GM19240 (cell line): ENCODE measurements at regions not wholly inside any gene's neighbourhood (a gene's known extent, or its start where the extent isn't known, plus 50 kb on each side); places are given as distances from the start of the nearest gene placed in this dataset.

Source experiments
- DNase-seq: peaks from one replicate; pipeline ENCODE4 v3.0.0; 2011; ENCODE audit warnings: low spot score; ENCODE audit not compliant: insufficient read length

DNA sequence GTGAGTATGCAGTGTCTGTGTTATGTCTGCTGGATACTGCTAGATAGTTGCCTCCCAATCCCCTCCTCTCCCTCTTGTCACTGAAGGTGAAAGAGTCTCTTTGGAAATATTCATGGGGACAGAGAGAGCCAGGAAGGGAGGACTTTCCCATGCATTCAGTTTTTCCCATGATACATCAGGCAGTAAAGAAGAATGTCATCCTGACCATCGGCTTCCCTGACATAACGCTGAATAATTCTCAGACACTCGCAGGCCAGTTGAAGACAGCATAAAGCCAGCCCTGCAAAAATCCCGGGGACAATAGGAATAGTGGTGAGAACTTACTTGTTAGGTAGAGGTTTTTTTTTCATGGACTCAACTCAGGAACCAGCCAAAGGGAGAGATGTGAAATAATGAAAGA lies 58.1 kb downstream of the KLF4 start:
- no peak for DNase-seq

DNA sequence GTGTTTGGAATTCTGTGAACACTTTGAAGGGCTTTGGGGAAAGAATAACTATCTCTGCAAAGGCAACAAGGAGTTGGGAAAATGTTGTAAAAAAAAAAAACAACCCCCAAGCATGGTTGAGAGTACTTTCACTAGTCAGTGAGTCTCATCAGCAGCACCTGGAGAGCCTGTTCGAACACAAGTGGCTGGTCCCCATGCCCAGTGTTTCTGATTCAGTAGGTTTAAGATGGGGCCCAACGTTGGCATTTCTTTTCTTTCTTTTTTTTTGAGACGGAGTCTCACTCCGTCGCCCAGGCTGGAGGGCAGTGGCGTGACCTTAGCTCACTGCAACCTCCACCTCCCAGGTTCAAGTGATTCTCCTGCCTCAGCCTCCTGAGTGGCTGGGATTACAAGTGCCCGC lies 59.5 kb downstream of the KLF4 start:
- no peak for DNase-seq

DNA sequence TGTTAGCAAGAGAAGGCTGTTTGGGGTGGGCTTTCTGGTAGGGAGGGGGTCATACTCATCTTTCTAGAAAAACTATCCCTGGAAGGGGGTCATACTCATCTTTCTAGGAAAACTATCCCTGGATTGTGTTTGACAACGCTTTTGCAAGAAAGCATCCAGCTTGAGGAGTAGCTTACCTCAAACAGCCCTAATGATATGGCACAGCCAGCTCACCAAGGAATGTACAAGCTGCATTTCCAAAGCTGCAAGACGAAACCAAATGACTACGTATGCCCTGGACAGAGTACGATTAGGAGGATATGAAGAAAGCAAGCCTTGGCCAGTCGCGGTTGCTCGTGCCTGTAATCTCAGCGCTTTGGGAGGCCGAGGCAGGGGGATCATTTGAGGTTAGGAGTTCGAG lies 63.4 kb downstream of the KLF4 start:
- no peak for DNase-seq

DNA sequence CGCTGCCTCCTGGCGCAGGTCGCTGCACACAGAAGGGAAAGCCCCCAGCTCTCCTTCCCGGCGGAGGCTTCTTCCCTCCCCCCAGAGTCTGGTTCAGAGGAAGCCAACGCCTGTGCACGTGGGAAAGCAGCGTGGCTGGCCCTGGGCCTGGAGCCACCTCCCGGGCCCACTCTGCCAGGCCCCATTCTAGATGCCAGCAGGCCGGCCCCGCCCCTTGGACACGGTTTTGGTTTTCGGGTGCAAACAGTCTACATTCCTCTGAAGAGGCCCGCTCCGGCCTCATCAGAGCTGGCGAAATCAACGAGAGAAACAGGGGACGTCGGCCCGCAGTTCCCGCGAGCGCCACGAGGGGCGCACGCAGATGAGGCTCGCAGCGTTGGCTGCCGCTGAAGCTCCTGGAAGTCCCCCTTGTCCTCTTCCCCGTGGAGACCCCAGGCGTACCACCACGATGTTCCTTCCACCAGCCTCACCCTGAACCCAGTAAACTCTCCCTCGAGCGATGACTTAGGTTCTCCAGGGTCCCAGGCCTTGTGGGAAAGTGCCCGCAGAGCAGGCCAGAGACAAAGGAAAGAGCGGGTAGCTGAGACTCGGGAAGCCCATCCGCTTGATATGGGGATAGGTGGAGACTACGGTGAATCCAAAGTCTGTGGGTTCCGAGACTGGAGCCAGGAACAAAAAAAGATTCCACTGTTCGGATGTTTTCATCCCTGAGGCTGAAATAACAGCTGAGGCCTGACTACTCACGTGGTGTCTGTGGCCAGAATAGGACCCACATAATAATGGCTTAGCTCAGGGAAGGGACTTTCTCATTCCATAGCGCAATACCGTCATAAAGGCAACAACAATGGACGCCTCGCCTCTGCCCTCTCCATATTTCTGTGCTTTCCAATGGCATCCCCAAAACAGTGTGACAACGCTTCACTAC lies 64.2 kb downstream of the KLF4 start:
- peak; percentile 34 for DNase-seq

DNA sequence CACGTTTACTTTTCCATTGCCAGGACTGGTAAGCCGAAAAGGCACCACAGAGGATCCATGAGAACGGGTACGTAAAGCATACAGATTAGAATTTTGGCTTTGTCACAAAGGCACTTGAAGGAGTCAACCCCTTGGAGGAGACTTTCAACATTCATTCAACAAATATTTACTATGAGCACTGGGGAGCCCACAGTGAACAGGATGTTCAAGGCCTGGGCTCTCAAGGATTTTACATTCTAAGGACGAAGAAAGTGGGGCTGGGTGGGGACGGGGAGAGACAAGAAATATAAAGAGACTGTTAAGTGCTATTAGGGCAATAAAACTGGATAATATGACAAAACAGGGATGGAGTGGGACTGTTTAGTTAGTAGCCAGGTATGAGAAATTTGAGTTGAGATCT lies 66.0 kb downstream of the KLF4 start:
- DNase-seq = no peak

DNA sequence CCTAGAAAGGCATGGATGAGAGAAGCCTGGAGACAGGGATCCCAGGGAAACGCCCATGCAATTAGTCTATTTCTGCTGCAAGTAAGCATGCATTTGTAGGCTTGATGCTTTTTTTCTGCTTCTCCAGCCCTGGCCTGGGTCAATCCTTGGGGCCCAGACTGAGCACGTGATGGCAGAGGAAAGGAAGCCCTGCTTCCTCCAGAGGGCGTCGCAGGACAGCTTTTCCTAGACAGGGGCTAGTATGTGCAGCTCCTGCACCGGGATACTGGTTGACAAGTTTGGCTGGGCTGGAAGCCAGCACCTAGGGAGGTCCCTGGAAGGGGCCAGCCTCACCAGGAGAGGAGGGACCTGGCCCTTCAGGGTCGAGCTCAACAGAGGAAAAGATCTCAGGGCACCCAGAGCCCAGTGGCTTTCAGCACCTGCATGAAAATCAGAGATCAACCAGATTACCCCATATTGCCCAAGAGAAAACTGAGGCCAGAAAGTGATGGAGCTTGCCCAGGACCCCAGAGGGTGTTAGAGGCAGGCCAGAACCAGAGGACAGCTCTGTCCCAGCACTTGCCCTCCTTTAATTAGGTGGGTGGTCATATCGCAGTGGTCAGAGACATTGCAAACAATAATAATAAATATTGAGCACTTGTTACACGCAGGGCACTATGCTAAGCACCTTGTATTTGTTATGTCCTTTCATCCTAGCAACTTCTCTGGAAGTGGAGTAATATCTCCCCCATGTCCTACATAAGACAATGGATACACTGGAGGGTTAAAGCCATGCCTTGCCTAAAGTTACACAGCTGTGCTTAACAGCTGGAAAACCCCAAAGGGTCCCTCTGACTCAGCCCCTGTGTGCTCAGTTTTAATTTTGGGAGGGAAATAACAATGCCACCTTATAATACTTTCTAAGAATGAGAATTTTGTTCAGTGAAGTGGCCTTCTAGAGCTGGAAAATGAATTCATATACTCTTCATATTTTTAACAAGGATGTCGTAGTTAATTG lies 67.1 kb downstream of the KLF4 start:
- DNase-seq = no peak

DNA sequence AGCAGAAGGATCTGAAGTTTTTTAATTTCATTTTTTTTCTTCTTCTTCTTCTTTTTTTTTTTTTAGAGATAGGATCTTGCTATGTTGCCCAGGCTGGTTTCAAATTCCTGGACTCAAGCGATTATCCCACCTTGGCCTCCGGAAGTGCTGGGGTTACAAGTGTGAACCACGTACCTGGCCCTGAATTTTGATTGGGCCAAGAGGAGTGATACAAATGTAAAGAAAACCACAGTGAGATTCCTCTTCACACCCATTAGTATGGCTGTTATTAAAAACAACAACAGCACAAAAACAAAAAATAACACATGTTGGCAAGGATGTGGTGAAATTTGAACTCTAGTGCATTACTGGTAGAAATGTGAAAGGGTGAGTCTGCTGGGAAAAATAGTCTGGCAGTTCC lies 79.1 kb downstream of the KLF4 start:
- no peak for DNase-seq

DNA sequence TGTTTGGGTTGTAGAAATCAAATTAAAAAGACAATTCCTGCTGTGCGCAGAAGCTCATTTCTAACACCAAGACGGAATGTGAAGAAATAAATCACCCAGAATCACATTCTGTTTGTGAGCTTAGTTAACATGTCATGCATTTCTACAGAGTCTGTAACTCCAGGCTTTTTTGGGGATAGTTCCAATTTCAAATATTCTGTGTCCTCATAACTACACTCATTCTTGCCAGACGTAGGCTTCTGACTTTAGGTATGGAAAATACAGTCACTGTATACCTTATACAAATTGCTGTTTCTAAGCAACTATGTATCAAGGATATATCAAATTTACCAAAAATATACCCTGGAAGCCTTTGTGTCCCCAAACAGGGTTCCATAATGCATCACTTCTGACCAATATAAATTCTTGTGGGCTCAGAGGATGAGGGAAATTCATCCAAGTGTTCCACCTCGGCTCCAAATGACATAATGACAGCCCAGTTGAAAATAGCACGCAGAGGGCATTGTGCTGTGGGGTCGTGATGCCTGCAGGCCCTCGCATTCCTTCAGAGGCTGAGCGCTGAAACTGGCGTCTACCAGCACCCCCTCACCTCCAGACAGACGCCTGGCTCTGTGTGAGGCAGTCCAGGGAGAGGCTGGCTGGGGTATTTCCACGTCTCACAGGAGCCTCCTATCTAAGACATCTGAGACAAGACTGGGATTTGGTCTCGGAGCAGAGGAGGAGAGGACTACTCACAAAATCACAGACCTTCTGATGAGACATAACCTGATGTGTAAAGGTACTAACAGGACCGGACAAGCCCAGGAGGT lies 79.8 kb downstream of the KLF4 start:
- DNase-seq = no peak

DNA sequence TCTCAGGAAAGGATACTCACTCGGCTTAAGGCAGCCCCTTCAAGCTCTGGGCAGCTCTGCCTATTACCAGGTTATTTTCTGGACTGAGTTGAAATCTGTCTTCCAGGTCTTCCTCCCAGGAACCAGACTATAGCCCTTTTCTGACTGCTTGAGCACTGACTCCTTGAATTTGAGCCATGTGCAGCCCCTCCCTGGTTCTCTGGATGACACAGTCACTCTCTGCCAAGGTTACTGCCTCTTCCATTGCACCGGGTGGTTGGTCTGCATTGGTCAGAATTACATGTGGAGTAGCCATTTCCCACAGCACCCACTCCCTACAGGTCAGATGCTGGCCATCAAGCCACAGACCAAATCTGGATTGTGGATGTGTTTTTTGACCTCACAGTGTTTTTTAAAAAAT lies 81.9 kb downstream of the KLF4 start:
- DNase-seq = no peak

DNA sequence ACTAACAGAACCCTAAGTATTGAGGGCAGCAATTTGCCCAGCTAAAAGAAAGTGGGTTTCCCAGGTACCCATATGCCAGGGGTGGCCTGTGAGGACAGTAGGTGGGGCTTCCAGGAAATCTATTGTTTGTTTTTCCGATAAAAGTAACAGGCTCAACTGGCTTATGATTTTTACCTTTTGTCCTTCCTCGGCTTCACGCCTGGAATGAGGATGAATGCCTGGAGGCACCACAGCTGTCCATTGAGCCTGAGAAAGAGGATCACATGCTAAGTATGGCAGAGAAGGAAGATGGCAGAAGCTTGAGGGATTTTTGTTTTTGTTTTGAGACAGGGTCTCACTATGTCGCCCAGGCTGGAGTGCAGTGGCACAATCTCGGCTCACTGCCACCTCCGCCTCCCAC lies 84.1 kb downstream of the KLF4 start:
- no peak for DNase-seq

DNA sequence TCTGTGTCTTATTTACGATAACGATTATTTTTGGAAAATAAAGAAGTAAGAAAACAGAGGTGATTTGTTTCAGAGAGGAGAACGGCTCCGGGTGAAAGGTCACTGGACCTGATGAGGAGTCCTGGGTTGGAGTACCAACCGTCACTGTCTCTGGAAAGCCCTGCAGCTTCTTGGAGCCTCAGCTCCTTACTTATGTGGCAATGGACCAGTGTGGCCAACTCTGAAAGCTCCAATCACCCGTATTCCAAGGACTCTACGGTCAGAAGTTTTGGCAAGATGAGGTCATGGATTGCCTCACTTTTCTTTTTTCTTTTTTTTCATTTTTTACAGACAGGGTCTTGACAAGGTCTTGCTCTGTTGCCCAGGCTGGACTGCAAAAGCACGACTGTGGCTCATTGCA lies 84.8 kb downstream of the KLF4 start:
- no peak for DNase-seq

DNA sequence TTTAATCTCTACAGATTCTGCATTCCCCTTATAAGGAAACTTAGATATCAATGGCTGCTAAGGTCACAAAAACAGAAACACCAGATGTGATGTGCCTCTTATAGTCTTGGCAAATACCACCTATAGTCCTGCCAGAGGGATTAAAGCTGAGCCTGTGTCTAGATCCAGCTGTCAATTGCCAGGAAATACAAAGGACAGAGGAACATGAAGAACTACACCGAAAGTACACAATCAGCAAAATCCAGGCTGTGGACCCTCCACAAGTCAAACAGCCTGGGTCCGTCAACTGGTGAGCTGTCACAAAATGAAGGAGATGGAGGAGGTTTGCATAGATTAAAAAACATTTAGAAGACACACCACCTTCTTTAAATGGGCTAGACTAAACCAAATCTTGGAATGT lies 85.4 kb downstream of the KLF4 start:
- DNase-seq = no peak

DNA sequence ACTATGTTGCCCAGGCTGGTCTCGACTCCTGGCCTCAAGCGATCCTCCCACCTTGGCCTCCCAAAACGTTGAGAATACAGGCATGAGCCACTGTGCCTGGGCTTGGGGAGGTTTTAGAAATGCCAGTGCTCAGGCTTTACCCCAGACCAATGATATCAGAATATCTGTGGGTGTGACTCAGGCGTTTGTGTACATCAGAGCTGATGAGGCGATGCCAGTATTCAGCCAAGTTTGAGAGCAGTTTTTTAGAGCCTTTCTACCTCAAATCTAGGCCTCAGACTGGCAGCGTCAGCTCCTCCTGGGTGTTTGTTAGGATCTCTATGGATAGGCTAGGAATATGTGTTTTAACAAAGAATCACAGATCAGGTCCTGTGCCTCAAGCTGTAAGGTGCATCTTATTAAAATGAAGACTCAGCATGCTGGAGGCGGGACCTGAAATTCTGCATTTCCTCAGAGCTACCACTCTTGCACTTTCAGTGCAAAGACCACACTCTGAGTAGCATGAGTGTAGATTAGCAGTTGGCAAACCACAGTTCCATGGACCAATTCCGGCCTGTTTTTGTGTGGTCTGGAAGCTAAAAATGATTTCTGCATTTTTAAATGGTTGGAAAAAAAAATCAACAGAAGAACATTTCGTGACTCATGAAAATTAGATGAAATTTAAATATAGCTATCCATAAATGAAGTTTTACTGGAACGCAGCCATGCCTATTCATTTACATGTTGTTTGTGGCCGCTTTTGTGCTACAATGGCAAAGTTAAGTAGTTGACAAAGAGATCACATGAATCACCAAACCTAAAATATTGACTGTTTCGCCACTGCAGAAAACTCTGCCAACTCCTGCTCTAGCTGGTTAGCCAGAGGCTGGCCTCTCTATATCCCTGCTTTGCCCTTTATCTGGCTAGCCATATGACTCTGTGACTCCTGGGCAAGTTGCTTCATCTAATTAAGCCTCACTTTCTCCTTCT lies 92.2 kb downstream of the KLF4 start:
- no peak for DNase-seq

DNA sequence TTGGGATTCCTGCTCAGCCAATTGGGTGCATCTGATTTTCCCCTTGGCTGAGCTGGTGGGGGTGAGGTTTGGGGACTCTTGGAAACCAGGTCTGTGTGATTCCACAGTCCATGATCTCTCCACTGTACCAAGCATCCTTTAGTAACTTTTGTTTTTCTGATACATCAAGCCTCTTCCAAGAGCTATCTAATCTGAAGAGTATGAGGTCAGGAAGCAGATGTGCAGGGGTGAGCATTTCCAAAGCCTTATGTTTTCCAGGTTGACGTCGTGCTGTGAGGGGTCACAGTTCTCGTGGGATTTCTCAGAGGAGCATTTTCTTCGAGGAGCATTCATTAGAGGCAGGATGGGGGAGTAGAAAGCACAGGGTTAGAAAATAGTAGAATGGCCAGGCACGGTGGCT lies 95.3 kb downstream of the KLF4 start:
- no peak for DNase-seq

DNA sequence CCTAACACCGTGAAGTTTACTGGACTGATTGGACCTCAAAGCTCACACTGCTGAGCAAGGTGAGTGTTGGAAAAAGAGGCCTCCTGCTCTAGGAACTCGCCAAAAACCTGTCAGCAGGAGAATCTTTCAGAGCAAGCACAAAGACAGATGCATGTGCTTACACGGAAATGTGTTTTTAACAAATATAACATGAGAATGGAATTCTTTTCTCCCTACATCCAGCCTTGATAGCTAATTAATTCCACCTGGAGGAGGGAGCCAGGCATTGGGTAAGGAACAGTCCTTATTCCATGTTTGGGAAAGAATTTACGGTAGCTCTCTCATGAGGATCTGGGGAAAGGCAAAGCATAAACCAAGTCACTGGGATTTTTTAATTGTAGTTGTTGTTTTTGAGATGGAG lies 98.8 kb downstream of the KLF4 start:
- DNase-seq = no peak

DNA sequence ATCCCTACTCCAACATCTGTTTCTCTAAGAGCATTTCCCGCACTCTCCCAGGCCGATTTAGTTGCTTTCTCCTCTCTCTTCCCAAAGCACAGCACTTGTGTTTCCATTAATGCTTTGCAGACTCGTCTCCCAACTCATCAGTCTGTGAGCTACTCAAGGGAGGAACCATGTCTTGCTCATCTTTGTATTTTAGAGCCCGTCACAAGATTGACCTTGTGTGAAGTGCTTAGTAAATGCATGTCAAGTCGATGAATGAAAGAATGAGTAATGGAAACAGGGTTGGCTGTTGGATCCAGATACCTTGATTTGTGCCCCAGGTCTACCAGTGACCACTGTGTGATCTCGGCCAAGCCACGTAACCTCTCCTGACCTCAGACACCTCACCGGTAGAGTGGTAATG lies 99.3 kb downstream of the KLF4 start:
- no peak for DNase-seq

DNA sequence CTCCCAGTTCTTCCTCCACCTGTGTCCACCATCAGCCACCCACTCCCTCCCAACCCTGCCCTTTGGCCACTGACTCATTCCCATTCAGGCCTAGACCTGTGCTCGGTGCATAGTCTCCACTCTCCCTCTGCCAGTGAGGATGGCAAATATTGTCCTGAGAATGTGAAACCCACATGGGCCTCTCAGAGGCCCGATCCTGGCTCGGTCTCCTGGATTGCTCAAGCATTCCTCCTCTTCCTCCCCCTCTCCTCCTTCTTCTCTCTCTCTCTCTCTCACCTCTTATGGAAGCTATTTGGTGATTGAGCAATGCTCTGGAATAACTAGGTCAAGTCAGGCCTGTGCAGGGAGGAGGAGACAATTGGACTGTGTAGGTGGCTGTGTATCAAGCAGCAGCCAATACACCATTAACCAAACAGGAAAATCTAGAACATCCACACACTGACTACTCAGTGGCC lies 99.9 kb downstream of the KLF4 start:
- no peak for DNase-seq

DNA sequence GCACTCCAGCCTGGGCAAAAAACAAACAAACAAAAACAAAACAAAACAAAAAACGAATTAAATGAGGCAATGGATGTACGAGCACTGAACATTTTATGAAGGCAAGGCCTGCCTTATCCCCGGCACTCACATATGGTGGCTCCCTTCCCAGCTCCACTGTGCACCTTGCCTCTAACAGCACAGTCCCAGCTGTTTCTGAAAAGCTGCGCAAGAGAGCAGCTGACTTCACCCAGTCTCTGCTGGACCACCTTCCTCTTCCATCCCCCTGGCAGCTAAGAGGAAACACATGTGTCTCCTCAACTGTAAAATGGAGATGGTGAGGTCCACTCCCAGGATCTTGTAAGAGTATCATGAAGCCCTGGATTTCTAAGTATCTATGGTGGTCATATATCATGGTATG lies 100.7 kb downstream of the KLF4 start:
- DNase-seq = no peak

DNA sequence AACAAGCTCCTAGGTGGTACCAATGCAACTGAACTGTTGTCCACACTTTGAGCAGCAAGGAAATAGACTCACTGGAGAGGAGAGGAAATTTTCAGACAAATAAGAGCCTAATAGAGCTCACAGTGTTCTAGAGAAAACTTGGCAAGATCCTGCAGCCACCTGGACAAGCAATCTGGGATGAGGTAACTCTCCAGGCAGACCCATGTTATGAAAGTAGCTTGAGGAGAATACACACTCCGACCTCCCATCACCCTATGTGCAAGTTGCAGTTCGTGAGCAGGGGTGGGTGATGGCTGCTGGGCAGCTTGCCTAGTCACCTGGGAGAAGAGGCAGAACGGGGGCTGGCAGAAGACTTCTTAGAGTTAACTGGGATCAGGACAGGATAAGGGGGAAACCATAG lies 102.2 kb downstream of the KLF4 start:
- no peak for DNase-seq

DNA sequence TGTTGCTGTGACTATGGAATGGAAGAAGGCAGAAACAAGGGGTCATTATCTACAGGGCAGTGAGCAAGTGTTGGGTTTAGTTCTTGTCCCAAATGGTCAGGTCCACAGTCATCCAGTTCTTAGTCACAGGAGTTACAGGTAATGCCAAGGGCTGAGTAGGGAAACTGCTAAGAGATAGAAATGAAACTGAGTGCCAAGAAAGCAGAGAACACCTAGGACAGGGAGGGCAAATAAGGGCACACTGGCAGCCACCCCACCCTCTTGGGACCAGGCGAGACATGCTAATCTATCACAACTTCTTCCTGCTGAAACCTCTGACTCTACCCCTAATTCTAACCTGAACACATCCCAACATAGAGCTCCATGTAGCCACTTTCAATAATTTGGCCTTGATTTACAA lies 103.2 kb downstream of the KLF4 start:
- DNase-seq = no peak
